ENCODE measurements at regions not wholly inside any gene's neighbourhood (a gene's known extent, or its start where the extent isn't known, plus 50 kb on each side); places are given as distances from the start of the nearest gene placed in this dataset.
A peak's percentile ranks its signal among the peaks of the same experiment; 100 is the strongest.

DNA sequence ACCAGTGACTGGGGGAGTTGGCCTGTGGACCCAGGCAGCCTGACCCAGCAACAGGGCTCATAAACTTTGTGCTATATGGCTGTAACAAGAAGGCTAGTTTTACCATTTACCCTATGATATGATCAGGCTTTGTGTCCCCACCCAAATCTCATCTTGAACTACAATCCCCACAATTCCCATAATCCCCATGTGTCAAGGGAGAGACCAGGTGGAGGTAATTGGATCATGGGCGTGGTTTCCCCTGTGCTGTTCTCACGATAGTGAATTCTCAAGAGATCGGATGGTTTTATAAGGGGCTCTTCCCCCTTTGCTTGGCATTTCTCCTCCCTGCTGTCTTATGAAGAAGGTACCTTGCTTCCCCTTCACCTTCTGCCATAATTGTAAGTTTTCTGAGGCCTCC, 111.2 kb upstream of the NLRP1 start:
- DNase-seq = no peak

- no peak for DNase-seq
Observed at GRCh38 chr17:5698959-5699358, 114.7 kb upstream of the NLRP1 start.

DNA sequence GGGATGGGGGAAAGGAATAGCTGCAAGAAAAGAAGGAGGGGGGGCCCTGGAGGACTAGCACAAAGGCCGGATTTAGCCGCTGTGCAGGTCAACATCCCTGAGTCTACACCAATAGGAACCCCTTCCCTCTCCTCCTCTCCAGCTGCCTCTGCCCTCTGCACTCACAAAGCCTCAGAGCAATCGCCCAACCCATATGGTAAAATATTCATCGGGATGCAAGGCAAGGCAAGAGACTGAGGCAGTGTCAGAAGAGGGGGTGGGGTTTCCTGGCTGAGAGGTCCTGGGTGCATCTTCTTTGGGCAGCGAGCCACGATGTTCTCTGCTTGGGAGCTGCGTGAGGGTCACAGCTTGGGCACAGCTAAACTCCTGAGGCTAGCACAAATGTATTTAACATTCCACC, 115.5 kb upstream of the NLRP1 start:
- no peak for DNase-seq

GRCh38 chr17:5700745-5701144, 116.4 kb upstream of the NLRP1 start:
- DNase-seq = no peak

GRCh38 chr17:5701381-5701780, 117.1 kb upstream of the NLRP1 start:
- DNase-seq = no peak

GRCh38 chr17:5702951-5703510, 118.7 kb upstream of the NLRP1 start:
- no peak for DNase-seq

DNA sequence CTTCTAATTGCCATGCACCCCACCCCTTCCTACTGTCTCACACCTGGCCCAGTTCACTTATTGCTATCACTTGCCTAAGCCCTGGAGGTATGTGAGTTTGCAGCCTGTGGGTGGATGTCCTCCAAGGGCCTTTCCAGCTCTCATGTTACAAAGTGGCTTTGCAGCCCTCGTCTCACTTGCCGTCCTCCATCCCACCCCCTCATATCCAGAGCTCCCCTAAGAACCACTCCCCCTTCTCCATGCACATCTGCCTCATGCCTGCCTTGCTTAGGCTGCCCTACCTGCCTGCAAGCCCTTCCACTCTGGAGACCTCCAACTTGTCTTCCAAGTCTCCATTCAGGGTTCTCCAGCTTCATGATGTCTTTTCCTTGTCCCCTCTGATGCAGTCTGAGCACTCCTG, 119.4 kb upstream of the NLRP1 start:
- no peak for DNase-seq

GRCh38 chr17:5705081-5705875, 121.0 kb upstream of the NLRP1 start:
- no peak for DNase-seq

GRCh38 chr17:5705876-5706576, 121.7 kb upstream of the NLRP1 start:
- no peak for DNase-seq

DNA sequence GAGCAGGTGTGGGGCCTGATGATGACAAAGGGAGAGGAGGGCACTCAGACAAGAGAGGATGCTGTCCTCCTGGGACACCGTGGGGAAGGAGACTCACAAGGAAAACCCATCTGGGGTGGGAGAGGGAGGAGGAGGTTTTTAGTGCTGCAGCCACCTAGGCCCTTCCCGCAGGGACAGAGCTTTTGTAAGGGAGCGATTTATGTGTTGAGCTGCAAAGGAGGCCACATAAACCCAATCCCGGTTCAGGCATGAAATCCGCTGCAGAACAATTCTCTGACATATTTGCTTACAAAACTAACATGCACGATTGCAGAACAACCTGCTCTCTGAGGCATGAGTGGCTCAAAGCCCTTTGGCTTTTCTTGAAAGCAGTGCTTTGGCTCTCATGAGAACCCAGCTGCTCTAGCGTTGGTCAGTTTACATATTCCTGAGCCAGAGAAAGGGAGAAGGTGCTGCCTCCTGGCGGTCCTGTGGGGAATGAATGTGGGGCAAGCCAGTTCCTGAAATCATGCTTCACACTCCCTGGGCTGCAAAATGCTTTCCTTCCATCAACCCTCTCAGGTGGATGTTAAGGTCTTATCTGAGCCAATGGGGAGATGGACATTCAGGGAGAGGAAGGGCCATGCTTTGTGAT, 122.4 kb upstream of the NLRP1 start:
- peak; percentile 55 for DNase-seq

GRCh38 chr17:5707482-5707881, 123.2 kb upstream of the NLRP1 start:
- no peak for DNase-seq

- DNase-seq = no peak
Observed at GRCh38 chr17:5708344-5708743, 124.0 kb upstream of the NLRP1 start.

- no peak for DNase-seq
Observed at GRCh38 chr17:5711344-5711743, 127.0 kb upstream of the NLRP1 start.

DNA sequence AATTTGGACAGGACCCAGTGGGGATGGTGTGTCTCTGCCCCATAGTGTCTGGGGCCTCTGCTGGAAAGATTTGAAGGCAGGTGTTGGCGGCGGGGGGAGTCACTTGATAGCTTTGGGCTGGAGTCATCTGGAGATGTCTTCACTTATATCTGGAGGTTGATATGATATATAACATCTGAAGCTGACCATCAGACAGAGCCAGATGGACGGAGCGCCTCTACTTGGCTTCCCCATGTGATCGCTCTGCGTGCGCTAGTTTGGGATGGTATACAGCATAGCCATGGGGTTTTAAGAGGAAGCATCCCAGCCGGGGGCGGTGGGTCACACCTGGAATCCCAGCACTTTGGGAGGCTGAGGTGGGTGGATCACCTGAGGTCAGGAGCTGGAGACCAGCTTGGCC, 130.7 kb upstream of the NLRP1 start:
- DNase-seq = no peak

DNA sequence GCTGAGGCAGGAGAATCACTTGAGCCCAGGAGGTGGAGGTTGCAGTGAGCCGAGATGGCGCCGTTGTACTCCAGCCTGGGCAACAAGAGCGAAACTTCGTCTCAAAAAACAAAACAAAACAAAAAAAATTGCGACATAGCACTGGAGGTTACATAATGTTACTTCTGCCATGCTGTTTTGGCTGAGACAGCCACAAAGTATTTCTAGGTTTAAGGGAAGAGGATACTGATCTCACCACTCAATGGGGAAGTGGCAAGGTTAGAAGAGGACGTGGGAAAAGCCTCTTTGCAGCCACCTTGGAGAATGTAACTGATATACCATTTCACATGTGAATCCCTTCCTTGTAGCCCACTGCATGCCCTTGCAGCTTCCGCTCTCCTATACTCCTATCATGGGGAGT, 131.2 kb upstream of the NLRP1 start:
- DNase-seq = no peak

DNA sequence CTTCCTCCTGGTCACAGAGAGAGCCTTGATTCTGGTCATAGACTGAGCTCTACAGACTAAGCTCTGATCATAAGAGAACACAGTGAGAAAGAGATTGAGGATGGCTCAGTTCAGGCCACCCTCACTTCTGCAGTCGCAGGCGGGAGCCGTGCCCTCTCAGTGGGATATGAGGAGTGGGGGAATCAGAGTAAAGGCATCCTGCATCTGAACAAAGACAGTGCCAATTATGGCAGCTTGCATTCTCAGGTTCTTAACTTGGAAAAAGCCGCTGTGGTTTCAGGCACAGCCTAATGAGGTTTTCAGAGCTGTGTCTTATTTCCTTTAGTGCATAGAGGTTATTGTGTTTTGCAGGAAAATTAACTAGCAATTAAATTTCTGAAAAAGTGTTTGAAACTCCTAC, 134.4 kb upstream of the NLRP1 start:
- no peak for DNase-seq

- no peak for DNase-seq
Observed at GRCh38 chr17:5719976-5720375, 135.7 kb upstream of the NLRP1 start.

- DNase-seq = no peak
Observed at GRCh38 chr17:5730373-5730772, 146.1 kb upstream of the NLRP1 start.

DNA sequence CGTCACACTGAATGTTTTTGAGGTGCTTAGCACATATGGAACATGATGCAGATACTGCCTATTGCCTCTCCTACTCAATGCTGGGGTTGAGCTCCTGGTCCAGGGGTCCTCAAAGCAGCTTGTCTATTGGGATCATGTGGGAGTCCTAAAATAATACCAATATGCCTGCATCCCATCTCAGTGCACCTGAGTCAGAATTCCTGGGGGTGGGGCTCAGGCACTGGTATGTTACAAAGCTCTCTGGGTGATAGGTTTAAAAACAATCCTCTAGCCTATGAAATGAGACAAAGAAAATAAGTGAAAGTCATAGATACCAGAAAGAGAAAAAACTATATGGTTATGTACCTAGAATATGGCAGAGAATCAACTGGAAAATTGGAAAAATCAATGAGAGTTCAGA, 156.6 kb upstream of the NLRP1 start:
- no peak for DNase-seq

DNA sequence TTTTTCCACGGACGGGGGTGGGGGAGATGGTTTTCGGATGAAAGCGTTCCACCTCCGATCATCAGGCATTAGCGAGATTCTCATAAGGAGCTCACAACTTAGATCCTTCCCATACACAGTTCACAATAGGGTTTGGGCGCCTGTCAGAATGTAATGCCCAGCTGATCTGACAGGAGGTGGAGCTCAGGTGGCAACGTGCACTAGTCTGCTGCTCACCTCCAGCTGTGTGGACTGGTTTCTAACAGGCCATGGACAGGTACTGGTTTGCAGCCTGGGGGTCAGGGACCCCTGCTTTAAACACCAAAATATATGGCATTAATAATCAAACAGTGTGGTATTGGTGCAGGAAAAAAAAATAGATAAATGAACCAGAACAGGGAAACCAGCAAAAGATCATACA, 157.5 kb upstream of the NLRP1 start:
- no peak for DNase-seq

DNA sequence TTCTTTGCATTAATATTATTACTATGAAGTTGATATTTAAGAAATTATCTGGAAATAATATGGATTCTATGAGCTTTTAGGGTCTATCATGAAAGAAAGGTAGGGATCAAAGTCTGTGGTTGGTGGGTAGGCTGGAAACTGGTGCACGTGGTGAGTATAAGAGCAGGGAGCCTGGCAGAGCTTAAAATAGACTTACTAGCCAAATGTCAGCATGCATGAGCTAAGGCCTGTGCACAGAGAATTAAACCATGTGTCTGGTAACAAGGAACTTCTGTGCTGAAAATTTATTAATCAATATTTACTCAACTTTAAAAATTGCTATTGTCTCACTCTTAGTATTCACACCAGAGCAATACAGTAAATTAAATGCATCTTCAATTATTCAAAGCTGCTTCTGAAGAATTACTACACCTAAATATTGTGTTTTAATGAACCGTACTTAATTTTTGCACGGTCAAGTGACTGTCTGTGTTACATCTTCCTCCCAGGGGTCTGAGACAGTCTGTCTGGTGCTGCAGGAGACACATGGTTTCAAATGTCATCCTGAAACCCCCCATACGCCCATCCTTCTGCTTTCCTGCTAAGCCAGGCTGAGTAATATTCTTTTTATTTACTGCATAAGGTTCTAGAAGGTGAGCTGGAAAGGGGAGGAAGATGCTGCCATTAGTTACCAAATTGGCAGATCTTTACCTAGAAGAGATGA, 161.0 kb upstream of the NLRP1 start:
- no peak for DNase-seq

- no peak for DNase-seq
Observed at GRCh38 chr17:5747276-5747675, 163.0 kb upstream of the NLRP1 start.

DNA sequence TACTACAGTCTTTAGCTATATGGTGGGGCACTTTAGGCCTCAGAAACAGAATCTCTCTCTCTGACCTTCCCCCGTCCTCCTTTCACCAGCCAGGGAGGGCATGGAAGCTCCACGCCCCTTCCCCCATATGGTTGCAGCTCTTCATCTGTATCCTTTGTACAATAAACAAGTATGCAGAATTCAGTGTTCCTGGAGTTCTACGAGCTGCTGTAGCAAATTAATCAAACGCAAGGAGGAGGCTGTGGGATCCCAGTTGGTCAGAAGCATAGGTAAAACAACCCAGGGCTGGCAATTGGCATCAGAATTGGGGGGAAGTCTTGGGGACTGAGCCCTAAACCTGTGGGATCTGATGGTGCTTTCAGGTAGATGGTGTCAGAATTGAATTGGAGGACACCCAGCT, 163.7 kb upstream of the NLRP1 start:
- no peak for DNase-seq

Data from stimulated activated CD4-positive, alpha-beta T cell treated with anti-CD3 and anti-CD28 coated beads, Interleukin-4, amount 100 ng/mL, for 24 hours (primary cell).